Esophagus squamous epithelium (tissue), 4 donors: ENCODE measurements at regions not wholly inside any gene's neighbourhood (a gene's known extent, or its start where the extent isn't known, plus 50 kb on each side); places are given as distances from the start of the nearest gene placed in this dataset.

Experiments
- CTCF ChIP-seq, 6 experiments: fragments of 450-650 bp in 4 of 6; fragments of 200-600 bp in 2 of 6; sonication (generic) in 2 of 6; IDR thresholded peaks; one replicate each; pipeline ENCODE4 v1.5.1; 2016 to 2019; ENCODE audit warnings: antibody characterized with exemption in 6 of 6, mild to moderate bottlenecking in 4 of 6, moderate library complexity in 4 of 6
- POLR2A ChIP-seq, 4 donors: fragments of 450-650 bp; IDR thresholded peaks; one replicate each; pipeline ENCODE4 v1.6.1; 2017; ENCODE audit warnings: antibody characterized with exemption in 4 of 4, mild to moderate bottlenecking in 4 of 4, moderate library complexity in 3 of 4

DNA sequence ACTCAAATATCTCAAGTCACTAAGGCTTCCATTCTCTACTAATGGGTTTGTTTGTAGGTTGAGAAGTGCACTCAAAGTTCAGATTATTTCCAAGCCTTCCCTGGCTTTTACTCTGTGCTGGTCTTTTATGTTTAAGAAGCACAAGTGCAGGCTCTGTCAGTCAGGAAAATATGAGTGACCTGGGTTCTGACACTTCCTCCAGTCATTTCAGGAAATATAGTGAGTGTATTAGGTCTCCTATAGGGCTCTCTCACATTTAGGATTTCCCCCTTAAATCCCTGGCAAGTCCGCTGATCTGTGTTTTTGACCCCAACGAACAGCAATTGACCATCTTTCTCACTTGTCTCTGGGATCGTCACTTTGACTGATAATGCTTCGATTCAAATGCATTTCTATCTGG, 210.2 kb downstream of the ARPP21 start:
- TF ChIP-seq POLR2A (IDR thresholded peaks at IDR 0.05) (no peak), CTCF (IDR thresholded peaks at IDR 0.05) (no peak)
